H1 (cell line): ENCODE measurements at regions not wholly inside any gene's neighbourhood (a gene's known extent, or its start where the extent isn't known, plus 50 kb on each side); places are given as distances from the start of the nearest gene placed in this dataset.

Experiments
- CTCF ChIA-PET: fragments of 300-600 bp; sonication (Branson Sonifier 250); formaldehyde crosslinking; loops from one replicate; lab custom pipeline; 2021; ENCODE audit not compliant: partially characterized antibody; lab: Charles Lee
- POLR2A ChIA-PET: fragments of 300-600 bp; sonication (Branson Sonifier 250); formaldehyde crosslinking; loops from one replicate; lab custom pipeline; 2021; ENCODE audit warnings: inconsistent platforms; ENCODE audit not compliant: partially characterized antibody; lab: Charles Lee
- DNase-seq, 2 experiments: peaks; one replicate each; pipeline versions ENCODE4 v3.0.0 to v3.0.0-alpha.2; 2010 to 2022; ENCODE audit warnings: low spot score in 2 of 2, low read depth in 1 of 2, mixed read lengths in 1 of 2
- FAIRE-seq: peaks from 2 replicates; lab custom pipeline; 2011; peaks lifted over from hg19 to GRCh38; lab: Jason Lieb, UNC
- H2AFZ ChIP-seq: 2 replicates; pipeline ENCODE4 v1.8.1; 2012; ENCODE audit warnings: low read length, inconsistent platforms
- H2AK5ac ChIP-seq: 2 replicates; pipeline ENCODE4 v1.6.1; 2013; ENCODE audit warnings: low read depth, low read length
- H2BK120ac ChIP-seq: replicated peaks from 2 replicates; pipeline ENCODE3; 2013; ENCODE audit warnings: low read depth, low read length, inconsistent platforms
- H2BK12ac ChIP-seq: 2 replicates; pipeline ENCODE4 v1.6.1; 2013; ENCODE audit warnings: low read depth, low read length
- H2BK15ac ChIP-seq: 2 replicates; pipeline ENCODE4 v1.6.1; 2013; ENCODE audit warnings: low read length
- H2BK20ac ChIP-seq: 2 replicates; pipeline ENCODE4 v1.6.1; 2013; ENCODE audit warnings: low read length
- H2BK5ac ChIP-seq: 2 replicates; pipeline ENCODE4 v1.6.1; 2013; ENCODE audit warnings: low read depth, low read length
- H3K14ac ChIP-seq: 2 replicates; pipeline ENCODE4 v1.6.1; 2013; ENCODE audit warnings: inconsistent platforms; ENCODE audit not compliant: insufficient read length
- H3K18ac ChIP-seq: 2 replicates; pipeline ENCODE4 v1.6.1; 2013; ENCODE audit warnings: low read length; ENCODE audit errors: extremely low read depth
- H3K23ac ChIP-seq: 2 replicates; pipeline ENCODE4 v1.6.1; 2013; ENCODE audit warnings: inconsistent platforms; ENCODE audit not compliant: insufficient read length
- H3K23me2 ChIP-seq: 2 replicates; pipeline ENCODE4 v1.6.1; 2013; ENCODE audit warnings: low read depth, low read length
- H3K27ac ChIP-seq: 2 replicates; pipeline ENCODE4 v1.6.1; 2011; ENCODE audit warnings: low read depth, low read length, inconsistent platforms
- H3K27me3 ChIP-seq, 4 experiments: replicated peaks in 1 of 4; 1 replicate in 1 of 4; 2 replicates in 3 of 4; pipeline versions ENCODE4 v1.6.1 to v1.8.1; 2011 to 2013; ENCODE audit warnings: low read length in 3 of 4, mild to moderate bottlenecking in 3 of 4, inconsistent platforms in 2 of 4, mixed read lengths in 2 of 4, moderate library complexity in 1 of 4; ENCODE audit not compliant: control insufficient read depth in 3 of 4, insufficient read depth in 3 of 4; ENCODE audit errors: extremely low read depth in 1 of 4
- H3K36me3 ChIP-seq, 4 experiments: 2 replicates each; pipeline versions ENCODE4 v1.6.1 to v1.8.1; 2011 to 2013; ENCODE audit warnings: mild to moderate bottlenecking in 4 of 4, low read length in 3 of 4, moderate library complexity in 2 of 4, control low read depth in 1 of 4, inconsistent platforms in 1 of 4; ENCODE audit not compliant: insufficient read depth in 4 of 4, control insufficient read depth in 2 of 4
- H3K4ac ChIP-seq: replicated peaks from 2 replicates; pipeline ENCODE3; 2013; ENCODE audit warnings: low read length, low read depth, mixed read lengths, inconsistent platforms; ENCODE audit not compliant: insufficient read length
- H3K4me1 ChIP-seq, 4 experiments: replicated peaks in 1 of 4; 1 replicate in 1 of 4; 2 replicates in 3 of 4; pipeline versions ENCODE4 v1.6.1 to v1.8.1; 2011 to 2013; ENCODE audit warnings: low read length in 3 of 4, inconsistent platforms in 2 of 4, mixed read lengths in 1 of 4; ENCODE audit not compliant: insufficient read depth in 4 of 4, control insufficient read depth in 3 of 4
- H3K4me2 ChIP-seq, 2 experiments: 2 replicates each; pipeline versions ENCODE4 v1.6.1 to v1.8.1; 2011 to 2013; ENCODE audit warnings: low read depth in 2 of 2, low read length in 2 of 2, control low read depth in 1 of 2, inconsistent platforms in 1 of 2, mild to moderate bottlenecking in 1 of 2; ENCODE audit not compliant: insufficient read depth in 1 of 2
- H3K4me3 ChIP-seq, 4 experiments: fragments of 200-600, 300-600 bp in 1 of 4; sonication (generic), shearing (Covaris generic), sonication (Bioruptor Twin) in 1 of 4; 2 replicates each; pipeline versions ENCODE4 v1.5.1 to v1.8.1; 2011 to 2016; ENCODE audit warnings: low read length in 4 of 4, low read depth in 3 of 4, control low read depth in 2 of 4, inconsistent platforms in 2 of 4, mild to moderate bottlenecking in 2 of 4, mixed read lengths in 1 of 4, moderate library complexity in 1 of 4; ENCODE audit not compliant: insufficient read depth in 2 of 4; ENCODE audit errors: extremely low read depth in 1 of 4
- H3K56ac ChIP-seq: replicated peaks from 2 replicates; pipeline ENCODE3; 2013; ENCODE audit warnings: low read depth, mild to moderate bottlenecking, mixed read lengths, low read length, inconsistent platforms; ENCODE audit not compliant: insufficient read length
- H3K79me1 ChIP-seq: 2 replicates; pipeline ENCODE4 v1.6.1; 2013; ENCODE audit warnings: low read depth, low read length, control low read depth
- H3K79me2 ChIP-seq, 2 experiments: 2 replicates each; pipeline versions ENCODE4 v1.6.1 to v1.8.1; 2012 to 2013; ENCODE audit warnings: low read length in 2 of 2, mild to moderate bottlenecking in 2 of 2, inconsistent platforms in 1 of 2; ENCODE audit not compliant: insufficient read depth in 2 of 2, control insufficient read depth in 1 of 2
- H3K9ac ChIP-seq, 4 experiments: replicated peaks in 1 of 4; 1 replicate in 1 of 4; 2 replicates in 3 of 4; pipeline versions ENCODE4 v1.6.1 to v1.8.1; 2011 to 2013; ENCODE audit warnings: low read depth in 3 of 4, low read length in 3 of 4, control low read depth in 2 of 4, mild to moderate bottlenecking in 2 of 4, moderate library complexity in 2 of 4, inconsistent platforms in 1 of 4; ENCODE audit errors: extremely low read depth in 1 of 4
- H3K9me3 ChIP-seq, 2 experiments: 2 replicates each; pipeline versions ENCODE4 v1.6.1 to v1.8.1; 2012 to 2013; ENCODE audit warnings: mild to moderate bottlenecking in 2 of 2, moderate library complexity in 2 of 2, control low read depth in 1 of 2, inconsistent platforms in 1 of 2, low read depth in 1 of 2, low read length in 1 of 2, mixed read lengths in 1 of 2; ENCODE audit not compliant: insufficient read depth in 2 of 2
- H4K20me1 ChIP-seq, 2 experiments: replicated peaks in 1 of 2; 2 replicates each; pipeline versions ENCODE3 to v1.8.1; 2011 to 2013; ENCODE audit warnings: inconsistent platforms in 2 of 2, low read length in 2 of 2, mild to moderate bottlenecking in 1 of 2; ENCODE audit not compliant: insufficient read depth in 2 of 2, control insufficient read depth in 1 of 2
- H4K5ac ChIP-seq: 2 replicates; pipeline ENCODE4 v1.6.1; 2013; ENCODE audit warnings: low read length, low read depth, mixed read lengths, inconsistent platforms; ENCODE audit not compliant: insufficient read length
- H4K8ac ChIP-seq: 2 replicates; pipeline ENCODE4 v1.8.0; 2013; ENCODE audit warnings: mild to moderate bottlenecking, moderate library complexity, low read length, inconsistent platforms; ENCODE audit not compliant: insufficient read depth; ENCODE audit errors: extremely low read depth
- H4K91ac ChIP-seq: replicated peaks from 2 replicates; pipeline ENCODE3; 2013; ENCODE audit warnings: low read length, mixed read lengths, inconsistent platforms; ENCODE audit not compliant: insufficient read length
- CHD2 ChIP-seq: IDR thresholded peaks from 2 replicates; pipeline ENCODE4 v1.6.1; 2012; ENCODE audit warnings: low read length, improper control_type of control experiment
- GTF2F1 ChIP-seq: IDR thresholded peaks from 2 replicates; pipeline ENCODE4 v1.6.1; 2012; ENCODE audit warnings: low read depth, low read length, improper control_type of control experiment, borderline replicate concordance
- NANOG ChIP-seq: IDR thresholded peaks from 2 replicates; pipeline ENCODE4 v1.6.1; 2011; ENCODE audit warnings: low read length, low read depth, mild to moderate bottlenecking, inconsistent platforms; ENCODE audit not compliant: insufficient read depth, poor library complexity, severe bottlenecking
- POLR2AphosphoS5 ChIP-seq: IDR thresholded peaks from 2 replicates; pipeline ENCODE4 v1.6.1; 2011; ENCODE audit warnings: low read depth, low read length
- SAP30 ChIP-seq: fragments of 300-600 bp; sonication (generic); IDR thresholded peaks from 2 replicates; pipeline ENCODE4 v1.7.1; 2012; ENCODE audit warnings: low read length, moderate library complexity, mild to moderate bottlenecking, inconsistent platforms; ENCODE audit not compliant: insufficient read depth, insufficient replicate concordance
- SRF ChIP-seq: IDR thresholded peaks from 2 replicates; pipeline ENCODE4 v1.6.1; 2011; ENCODE audit warnings: mild to moderate bottlenecking, low read depth, low read length, moderate library complexity
- SUZ12 ChIP-seq: fragments of 200-600 bp; sonication (generic); IDR thresholded peaks from 2 replicates; pipeline ENCODE4 v1.6.1; 2012; ENCODE audit warnings: mild to moderate bottlenecking, inconsistent platforms, low read length, moderate library complexity, mixed read lengths
- TEAD4 ChIP-seq: IDR thresholded peaks from 2 replicates; pipeline ENCODE4 v1.6.1; 2012; ENCODE audit warnings: low read depth, low read length, inconsistent platforms, mixed read lengths
- WGBS, 2 experiments: shearing (Covaris generic) in 1 of 2; methylation state at CpG; one replicate each; pipeline versions ENCODE4 v1.1.6 to v1.1.7; 2013 to 2015; ENCODE audit warnings: low lambda C conversion rate in 2 of 2, mixed read lengths in 2 of 2, inconsistent platforms in 1 of 2, low coverage in 1 of 2, missing lambda C conversion rate in 1 of 2; ENCODE audit not compliant: insufficient replicate concordance in 2 of 2, insufficient coverage in 1 of 2, insufficient read length in 1 of 2; ENCODE audit errors: extremely low coverage in 1 of 2, missing lambda C conversion rate in 1 of 2; 5-methylcytosine and 5-hydroxymethylcytosine counted together
- TF ChIP-seq, protein P1 (sequence below), 3 experiments: IDR thresholded peaks; 1 replicate in 2 of 3; 2 replicates in 1 of 3; pipeline versions ENCODE4 v1.5.1 to v1.6.1; 2011; ENCODE audit warnings: low read length in 3 of 3, mild to moderate bottlenecking in 3 of 3, inconsistent platforms in 2 of 3, low read depth in 1 of 3, moderate library complexity in 1 of 3; ENCODE audit not compliant: insufficient read depth in 1 of 3; ENCODE audit errors: control extremely low read depth in 1 of 3

GRCh38 chr4:179747218-179747910, 2305.1 kb upstream of the AGA start:
- WGBS, 2 experiments, result 97% methylated on average over 4 of the region's 4 CpGs; no CpG with 5 or more reads in 1 of the 2 experiments
- no peak overlapping the region for H2AFZ ChIP-seq
- no peak overlapping the region for H2AK5ac ChIP-seq
- H3K4ac ChIP-seq, result no peak overlapping the region
- no peak overlapping the region for H2BK120ac ChIP-seq
- no peak overlapping the region for H4K5ac ChIP-seq
- TF ChIP-seq NANOG (no peak), TEAD4 (no peak), CHD2 (no peak), SAP30 (no peak), GTF2F1 (no peak), POLR2AphosphoS5 (no peak), SRF (no peak), SUZ12 (no peak)
- TF ChIP-seq, protein P1, sequence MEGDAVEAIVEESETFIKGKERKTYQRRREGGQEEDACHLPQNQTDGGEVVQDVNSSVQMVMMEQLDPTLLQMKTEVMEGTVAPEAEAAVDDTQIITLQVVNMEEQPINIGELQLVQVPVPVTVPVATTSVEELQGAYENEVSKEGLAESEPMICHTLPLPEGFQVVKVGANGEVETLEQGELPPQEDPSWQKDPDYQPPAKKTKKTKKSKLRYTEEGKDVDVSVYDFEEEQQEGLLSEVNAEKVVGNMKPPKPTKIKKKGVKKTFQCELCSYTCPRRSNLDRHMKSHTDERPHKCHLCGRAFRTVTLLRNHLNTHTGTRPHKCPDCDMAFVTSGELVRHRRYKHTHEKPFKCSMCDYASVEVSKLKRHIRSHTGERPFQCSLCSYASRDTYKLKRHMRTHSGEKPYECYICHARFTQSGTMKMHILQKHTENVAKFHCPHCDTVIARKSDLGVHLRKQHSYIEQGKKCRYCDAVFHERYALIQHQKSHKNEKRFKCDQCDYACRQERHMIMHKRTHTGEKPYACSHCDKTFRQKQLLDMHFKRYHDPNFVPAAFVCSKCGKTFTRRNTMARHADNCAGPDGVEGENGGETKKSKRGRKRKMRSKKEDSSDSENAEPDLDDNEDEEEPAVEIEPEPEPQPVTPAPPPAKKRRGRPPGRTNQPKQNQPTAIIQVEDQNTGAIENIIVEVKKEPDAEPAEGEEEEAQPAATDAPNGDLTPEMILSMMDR (IDR thresholded peaks at IDR 0.05; ENCODE audit: control extremely low read depth in 1 of 3, insufficient read depth in 1 of 3, low read depth in 1 of 3, low read length in 3 of 3), result no peak
- TF ChIP-seq, all 59 proteins: peak for 0
- DNase-seq (no peak), FAIRE-seq (no peak)
- Histone ChIP-seq H4K91ac (no peak overlapping the region), H3K9me3 (no peaks in the 10 kb centered on the region), H3K23me2 (no peaks in the 10 kb centered on the region), H3K4me2 (no peak overlapping the region), H4K20me1 (no peaks in the 10 kb centered on the region), H3K27ac (no peak overlapping the region), H3K9ac (no peak overlapping the region), H3K4me3 (no peak overlapping the region), H4K8ac (no peak overlapping the region), H2BK20ac (no peak overlapping the region), H3K56ac (no peak overlapping the region), H2BK12ac (no peak overlapping the region), H3K14ac (no peak overlapping the region), H3K27me3 (no peaks in the 10 kb centered on the region), H3K36me3 (no peaks in the 10 kb centered on the region), H3K79me2 (no peaks in the 10 kb centered on the region), H3K4me1 (no peaks in the 10 kb centered on the region), H3K18ac (no peak overlapping the region), H3K79me1 (no peaks in the 10 kb centered on the region), H2BK5ac (no peak overlapping the region), H2BK15ac (no peak overlapping the region), H3K23ac (no peak overlapping the region)
- CTCF ChIA-PET, result interaction anchor here (1.1 kb wide), 1 partner anchor 31 kb away, joined by 3 read pairs; no protein-coding TSS in a partner anchor
- POLR2A ChIA-PET, result no interaction called here
